IPS DF 6.9 (cell line): ENCODE measurements at regions not wholly inside any gene's neighbourhood (a gene's known extent, or its start where the extent isn't known, plus 50 kb on each side); places are given as distances from the start of the nearest gene placed in this dataset.

Experiments
- DNase-seq: peaks from one replicate; pipeline ENCODE4 v3.0.0-alpha.2; 2013; ENCODE audit warnings: low read depth, low spot score
- H3K27ac ChIP-seq: one replicate; pipeline ENCODE4 v1.5.1; 2013; ENCODE audit warnings: low read length, control low read depth
- H3K27me3 ChIP-seq: 2 replicates; pipeline ENCODE4 v1.6.1; 2013; ENCODE audit warnings: mild to moderate bottlenecking, low read length; ENCODE audit not compliant: control insufficient read depth, insufficient read depth
- H3K36me3 ChIP-seq: 2 replicates; pipeline ENCODE4 v1.6.1; 2013; ENCODE audit warnings: low read length; ENCODE audit not compliant: control insufficient read depth, insufficient read depth
- H3K4me1 ChIP-seq: 2 replicates; pipeline ENCODE4 v1.6.1; 2013; ENCODE audit warnings: low read length; ENCODE audit not compliant: control insufficient read depth, insufficient read depth
- H3K4me3 ChIP-seq: 2 replicates; pipeline ENCODE4 v1.5.1; 2013; ENCODE audit warnings: mild to moderate bottlenecking, low read length
- H3K9me3 ChIP-seq: 2 replicates; pipeline ENCODE4 v1.6.1; 2013; ENCODE audit warnings: low read length, inconsistent platforms; ENCODE audit not compliant: control insufficient read depth, insufficient read depth
- WGBS: extraction: QIAGEN DNeasy Blood & Tissue Kit; methylation state at CpG from one replicate; pipeline ENCODE4 v1.1.7; 2013; ENCODE audit warnings: mixed read lengths, missing lambda C conversion rate; ENCODE audit not compliant: insufficient read length, insufficient coverage; 5-methylcytosine and 5-hydroxymethylcytosine counted together

DNA sequence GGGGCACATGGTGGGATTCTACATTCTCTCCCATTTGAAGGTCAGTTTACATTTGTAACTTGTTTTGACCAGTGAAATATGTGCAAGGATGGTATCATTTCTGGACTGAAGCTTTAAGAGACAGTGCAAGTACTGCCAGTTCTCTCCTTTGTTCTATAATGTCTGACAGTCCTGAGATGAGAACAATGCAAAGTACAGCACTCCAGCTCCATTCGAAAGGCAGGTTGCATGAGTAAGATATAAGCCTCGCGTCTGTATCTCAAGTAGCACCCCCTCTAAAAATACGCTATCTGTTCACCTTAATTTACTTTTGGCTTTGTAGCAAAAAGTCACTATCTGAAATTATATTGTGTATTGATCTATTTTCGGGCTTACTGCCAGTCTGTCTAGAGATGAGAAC is 1122.2 kb upstream of the TMEM132C start:
- H3K9me3 ChIP-seq: no peaks in the 10 kb centered on the region
- H3K27ac ChIP-seq: no peak overlapping the region
- no CpG with 5 or more reads among the region's 5 CpGs for WGBS
- no peak overlapping the region for H3K4me3 ChIP-seq
- H3K4me1 ChIP-seq: peaks cover 1% of the 10 kb centered on the region
- peaks cover 2% of the 10 kb centered on the region; the same call in 1 of the 2 replicates for H3K36me3 ChIP-seq
- no peak for DNase-seq
- H3K27me3 ChIP-seq: no peaks in the 10 kb centered on the region

DNA sequence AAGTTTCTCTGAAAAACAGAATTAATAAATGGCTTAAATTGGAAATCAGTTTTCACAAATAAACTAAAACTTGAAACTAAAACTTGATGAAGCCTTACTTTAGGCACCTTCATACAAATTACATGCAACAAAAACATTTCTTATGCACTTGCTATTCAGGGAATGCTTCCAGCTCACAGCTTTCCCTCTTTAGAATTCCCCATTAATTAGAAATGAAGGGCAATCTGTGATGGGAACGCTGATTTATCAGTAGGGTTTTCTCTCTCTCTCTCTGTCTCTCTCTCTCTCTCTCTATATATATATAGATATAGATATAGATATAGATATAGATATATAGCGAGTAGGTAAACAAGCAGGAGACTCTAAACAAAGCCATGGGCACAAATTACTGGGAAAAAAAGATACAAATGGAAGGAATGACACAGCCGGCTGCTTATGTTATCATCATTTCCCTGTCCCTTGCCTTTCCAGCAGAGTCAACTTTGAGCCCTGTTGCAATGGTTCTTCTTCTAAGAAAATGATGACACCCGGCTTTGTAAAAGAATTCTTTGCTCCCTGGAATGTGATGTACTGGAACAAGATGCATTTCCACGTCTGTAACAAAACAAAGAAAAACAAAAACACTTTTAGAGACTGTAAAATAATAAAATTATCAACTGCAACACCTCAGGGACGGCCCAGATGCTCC is 1121.6 kb upstream of the TMEM132C start:
- Histone ChIP-seq H3K27ac (no peak overlapping the region), H3K36me3 (peaks cover 2% of the 10 kb centered on the region; the same call in 1 of the 2 replicates), H3K9me3 (no peaks in the 10 kb centered on the region), H3K27me3 (no peaks in the 10 kb centered on the region), H3K4me1 (peaks cover 1% of the 10 kb centered on the region), H3K4me3 (no peak overlapping the region)
- no peak for DNase-seq
- no CpG with 5 or more reads among the region's 6 CpGs for WGBS

DNA sequence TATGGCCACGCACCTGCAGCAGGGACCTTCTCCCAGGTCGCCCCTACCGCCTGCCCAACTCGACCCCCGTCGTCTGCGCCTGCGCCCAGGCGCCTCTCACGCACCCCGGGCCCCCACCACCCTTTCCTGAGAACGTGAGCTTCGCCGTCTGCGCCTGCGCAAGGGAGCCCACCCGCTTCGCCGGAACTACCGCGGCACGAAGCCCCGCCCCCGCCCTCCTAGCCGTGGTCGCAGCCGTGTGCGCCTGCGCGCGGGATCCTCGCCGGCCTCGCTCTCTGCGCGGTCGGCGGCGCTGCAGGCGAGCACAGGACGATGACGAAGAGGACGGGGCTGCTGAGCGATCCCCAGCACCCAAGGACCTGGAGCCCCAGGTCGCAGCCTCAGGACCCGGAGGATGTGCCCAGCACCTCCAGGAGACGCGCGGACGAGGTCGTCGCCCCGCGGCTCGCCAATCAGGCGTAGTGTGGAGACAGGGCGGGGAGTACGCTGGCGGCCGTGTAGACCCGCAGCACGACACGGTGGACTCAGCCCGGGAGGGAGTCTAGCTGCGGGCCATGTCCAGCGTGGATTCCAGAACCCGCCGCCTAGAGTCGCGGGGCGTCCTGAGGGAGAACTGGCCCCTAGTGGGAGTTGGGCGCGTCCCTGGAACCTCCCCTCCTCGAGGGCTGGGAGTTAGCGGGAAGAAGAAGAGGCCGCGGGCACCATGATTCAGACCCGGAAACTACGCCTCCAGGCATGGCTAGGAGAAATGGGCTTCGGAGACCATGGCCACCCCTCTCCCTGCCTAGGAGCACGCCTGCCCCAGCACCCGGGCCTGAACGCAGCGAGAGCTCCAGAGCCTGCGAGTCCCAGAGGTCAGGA is 1120.8 kb upstream of the TMEM132C start:
- no peak overlapping the region for H3K4me3 ChIP-seq

DNA sequence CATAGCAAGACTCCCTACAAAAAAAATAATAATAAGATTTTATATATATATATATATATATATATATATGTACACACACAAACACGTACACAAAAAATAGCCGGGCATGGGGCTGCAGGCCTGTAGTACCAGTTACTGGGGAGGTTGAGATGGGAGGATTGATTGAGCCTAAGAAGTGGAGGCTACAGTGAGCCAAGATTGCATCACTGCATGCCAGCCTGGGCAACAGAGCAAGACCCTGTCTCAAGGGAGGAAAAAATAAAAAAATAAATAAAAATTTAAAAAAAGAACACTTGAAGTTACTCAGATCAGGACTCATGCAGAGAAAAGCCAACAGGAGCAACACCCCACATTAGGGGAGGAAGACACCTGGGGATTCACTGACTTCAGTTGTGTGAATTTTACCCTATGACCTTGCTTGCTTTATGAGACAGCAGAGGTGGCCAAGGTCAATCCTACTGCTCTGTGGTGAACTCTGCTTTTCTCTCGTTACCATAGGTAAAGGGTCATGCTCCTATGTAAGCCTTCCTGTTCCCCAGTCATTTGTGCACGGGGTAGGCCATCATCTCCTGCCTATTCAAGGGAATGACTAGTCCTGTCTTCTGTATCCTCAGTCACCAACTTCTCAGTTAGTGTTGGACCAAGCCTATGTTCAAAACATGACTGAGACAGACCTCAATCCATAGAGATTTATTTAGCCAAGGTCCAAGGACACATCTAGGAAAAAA is 1119.8 kb upstream of the TMEM132C start:
- Histone ChIP-seq H3K36me3 (peaks cover 2% of the 10 kb centered on the region; the same call in 1 of the 2 replicates), H3K27ac (no peak overlapping the region), H3K27me3 (no peaks in the 10 kb centered on the region), H3K4me3 (no peak overlapping the region), H3K4me1 (peaks cover 3% of the 10 kb centered on the region), H3K9me3 (peaks cover 2% of the 10 kb centered on the region)
- no CpG with 5 or more reads among the region's 4 CpGs for WGBS
- no peak for DNase-seq

More for the DNA sequence above, 1120.8 kb upstream of the TMEM132C start:
- peaks cover 2% of the 10 kb centered on the region; the same call in 1 of the 2 replicates for H3K9me3 ChIP-seq
- DNase-seq: no peak
- peaks cover 2% of the 10 kb centered on the region; the same call in 1 of the 2 replicates for H3K36me3 ChIP-seq
- peaks cover 3% of the 10 kb centered on the region for H3K4me1 ChIP-seq
- WGBS: no CpG with 5 or more reads among the region's 85 CpGs
- H3K27ac ChIP-seq: no peak overlapping the region
- no peaks in the 10 kb centered on the region for H3K27me3 ChIP-seq

DNA sequence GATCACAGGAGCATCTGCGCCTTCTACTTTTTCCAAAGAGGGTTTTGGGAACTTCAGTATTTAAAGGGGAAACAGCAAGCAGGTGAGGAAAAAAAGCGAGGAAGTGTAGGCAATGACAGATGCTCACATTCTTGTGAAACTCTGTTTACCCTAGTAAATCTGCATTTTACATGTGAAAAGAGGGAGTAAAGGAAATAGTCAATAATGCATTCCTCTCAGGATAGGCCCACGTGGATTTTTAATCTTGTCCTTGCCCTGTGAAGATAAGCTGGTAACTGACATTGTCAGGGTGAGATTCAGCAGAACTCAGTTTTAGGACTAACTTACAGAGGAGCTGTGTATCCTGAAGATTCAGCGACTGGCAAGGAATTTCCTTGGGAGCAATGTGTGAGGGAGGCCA is 1119.2 kb upstream of the TMEM132C start:
- peaks cover 3% of the 10 kb centered on the region for H3K4me1 ChIP-seq
- no peak overlapping the region for H3K4me3 ChIP-seq
- no peaks in the 10 kb centered on the region for H3K27me3 ChIP-seq
- H3K27ac ChIP-seq: no peak overlapping the region
- peaks cover 2% of the 10 kb centered on the region; the same call in 1 of the 2 replicates for H3K36me3 ChIP-seq
- no peak for DNase-seq
- WGBS: no CpG with 5 or more reads among the region's 4 CpGs
- H3K9me3 ChIP-seq: peaks cover 2% of the 10 kb centered on the region

DNA sequence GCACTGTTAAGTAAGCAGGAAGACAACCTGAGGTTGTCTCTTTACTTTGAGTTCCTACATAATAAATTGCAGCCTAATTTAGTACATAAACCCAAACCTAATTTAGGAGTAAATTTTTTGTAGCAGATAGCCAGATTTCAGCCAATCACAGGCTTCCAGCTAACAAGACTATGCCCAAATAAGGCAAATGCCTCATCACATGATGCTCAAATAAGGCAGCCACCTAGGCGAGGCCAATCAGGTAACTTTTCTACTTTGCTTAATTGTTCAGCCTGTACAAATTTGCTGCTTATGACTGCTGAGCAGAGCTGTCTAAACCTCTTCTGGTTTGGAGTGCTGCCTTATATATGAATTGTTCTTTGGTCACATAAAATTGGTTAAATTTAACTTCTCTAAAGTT is 1118.7 kb upstream of the TMEM132C start:
- H3K4me1 ChIP-seq: peaks cover 3% of the 10 kb centered on the region
- H3K27me3 ChIP-seq: no peaks in the 10 kb centered on the region
- H3K4me3 ChIP-seq: no peak overlapping the region
- no CpG with 5 or more reads among the region's 1 CpG for WGBS
- peaks cover 2% of the 10 kb centered on the region; the same call in 1 of the 2 replicates for H3K36me3 ChIP-seq
- peaks cover 2% of the 10 kb centered on the region for H3K9me3 ChIP-seq
- no peak overlapping the region for H3K27ac ChIP-seq
- no peak for DNase-seq

DNA sequence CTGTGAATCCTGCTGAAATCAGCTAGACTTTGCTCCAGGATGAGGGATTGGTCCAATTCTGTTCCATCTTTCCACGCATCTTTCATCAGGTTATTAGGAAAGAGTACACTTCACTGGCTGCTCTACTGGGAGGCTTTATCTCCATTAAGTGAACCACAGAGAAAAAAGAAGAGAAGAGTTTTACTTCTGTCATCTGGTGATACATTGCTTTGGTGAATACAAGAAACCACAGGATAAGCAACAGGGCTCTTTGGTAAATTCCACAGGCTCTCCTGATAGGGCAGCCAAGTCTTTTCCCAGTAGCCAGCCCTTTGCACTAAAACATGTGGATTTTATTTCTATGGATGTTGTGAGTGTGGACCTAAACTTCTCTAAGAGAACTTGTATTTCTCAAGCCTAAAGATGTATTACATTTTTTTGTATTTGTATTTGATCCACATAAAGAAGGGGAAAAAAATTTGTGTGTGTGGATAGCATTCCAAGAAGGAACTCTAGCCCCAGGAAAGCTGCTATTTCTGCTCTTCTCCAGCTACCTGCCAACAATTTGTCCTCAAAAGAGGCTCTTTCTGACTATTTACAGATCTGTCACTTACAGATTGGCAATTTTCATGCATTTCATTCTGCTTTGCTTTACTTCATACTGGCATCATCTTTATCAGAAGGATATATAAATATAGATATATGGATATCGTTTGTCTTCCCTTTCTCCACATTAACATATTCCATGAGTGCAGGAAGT is 1117.6 kb upstream of the TMEM132C start:
- H3K36me3 ChIP-seq: peaks cover 2% of the 10 kb centered on the region; the same call in 1 of the 2 replicates
- no CpG with 5 or more reads among the region's 2 CpGs for WGBS

DNA sequence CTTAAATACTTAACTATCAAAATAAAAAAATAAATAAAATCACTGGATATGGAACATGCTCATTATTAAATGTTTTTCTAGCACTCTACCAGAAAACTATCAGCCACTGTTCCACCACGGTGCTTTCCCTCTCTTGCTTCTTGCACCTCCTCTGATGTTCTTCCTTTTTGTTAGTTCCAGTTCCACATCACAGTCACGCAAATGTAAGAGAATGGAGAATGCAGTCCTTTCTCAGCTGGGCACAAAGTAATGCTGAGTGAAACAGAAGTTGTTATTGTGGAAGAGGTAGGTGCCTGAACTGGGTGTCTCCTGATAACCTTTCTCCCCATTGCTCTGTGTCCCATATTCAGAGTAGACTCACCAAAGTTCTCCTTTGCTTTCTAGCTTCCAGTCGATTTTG is 1116.9 kb upstream of the TMEM132C start:
- Histone ChIP-seq H3K9me3 (peaks cover 2% of the 10 kb centered on the region), H3K27ac (no peak overlapping the region), H3K4me1 (peaks cover 3% of the 10 kb centered on the region), H3K36me3 (peaks cover 2% of the 10 kb centered on the region; the same call in 1 of the 2 replicates), H3K27me3 (no peaks in the 10 kb centered on the region), H3K4me3 (no peak overlapping the region)
- WGBS: no CpG with 5 or more reads among the region's 3 CpGs
- DNase-seq: no peak

More for the DNA sequence above, 1117.6 kb upstream of the TMEM132C start:
- Histone ChIP-seq H3K27me3 (no peaks in the 10 kb centered on the region), H3K9me3 (peaks cover 2% of the 10 kb centered on the region), H3K4me3 (no peak overlapping the region), H3K4me1 (peaks cover 3% of the 10 kb centered on the region), H3K27ac (no peak overlapping the region)
- DNase-seq: no peak

DNA sequence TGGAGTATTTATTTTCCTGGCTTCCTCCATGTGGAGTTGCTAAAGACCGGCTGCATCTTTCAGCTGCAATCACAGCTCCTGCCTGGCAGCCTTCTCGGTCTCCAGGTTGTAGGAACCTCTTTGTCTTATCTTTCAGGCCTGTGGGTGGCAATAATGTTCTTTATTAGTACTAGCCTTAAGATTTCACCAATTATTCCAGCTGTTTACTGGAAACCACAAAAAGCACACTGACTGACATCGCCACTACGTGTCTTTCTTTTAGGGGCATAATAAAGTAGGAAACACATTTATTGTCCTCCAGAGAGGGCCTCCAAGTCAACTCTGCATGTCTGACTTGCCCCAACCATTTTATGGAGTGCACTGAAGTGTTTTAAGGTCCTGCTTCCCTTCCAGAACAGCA is 1116.5 kb upstream of the TMEM132C start:
- no peak for DNase-seq
- H3K9me3 ChIP-seq: peaks cover 2% of the 10 kb centered on the region
- no CpG with 5 or more reads among the region's 4 CpGs for WGBS
- H3K4me1 ChIP-seq: peaks cover 3% of the 10 kb centered on the region
- peaks cover 2% of the 10 kb centered on the region; the same call in 1 of the 2 replicates for H3K36me3 ChIP-seq
- no peak overlapping the region for H3K27ac ChIP-seq
- H3K4me3 ChIP-seq: no peak overlapping the region
- no peaks in the 10 kb centered on the region for H3K27me3 ChIP-seq
